ENCODE measurements at regions not wholly inside any gene's neighbourhood (a gene's known extent, or its start where the extent isn't known, plus 50 kb on each side); places are given as distances from the start of the nearest gene placed in this dataset.
A peak's percentile ranks its signal among the peaks of the same experiment; 100 is the strongest.
"Not testable (repeated sequence)": the region's sequence is repeated elsewhere in the genome, so short reads cannot be mapped to it uniquely, and the experiment has no call there.

GRCh38 chr1:220966473-220966872, 87.2 kb downstream of the HLX start:
- Histone ChIP-seq H3K27ac (no peak overlapping the region), H3K4me1 (ENCODE audit: insufficient read depth) (peaks cover 25% of the 10 kb centered on the region), H3K4me3 (no peak overlapping the region), H3K79me2 (ENCODE audit: insufficient read depth) (no peaks in the 10 kb centered on the region), H4K20me1 (ENCODE audit: insufficient read depth) (no peaks in the 10 kb centered on the region), H3K9me2 (ENCODE audit: insufficient read depth) (no peaks in the 10 kb centered on the region), H3K4me2 (ENCODE audit: unreplicated experiment) (no peak overlapping the region), H3K36me3 (ENCODE audit: low read depth) (no peaks in the 10 kb centered on the region), H3K27me3 (replicated peaks; ENCODE audit: insufficient read depth) (no peaks in the 10 kb centered on the region), H3K9me3 (ENCODE audit: low read depth) (no peaks in the 10 kb centered on the region), H3K9ac (no peak overlapping the region), H3F3A (ENCODE audit: insufficient read depth) (peaks cover 16% of the 10 kb centered on the region), H2AFZ (peak overlapping the region; percentile 12; the same call in 1 of the 2 replicates)
- TF ChIP-seq EZH2phosphoT487 (IDR thresholded peaks at IDR 0.05; ENCODE audit: insufficient read depth, low read depth), result no peak
- no peak for TF ChIP-seq EZH2 (IDR thresholded peaks at IDR 0.05; ENCODE audit: insufficient read depth, poor library complexity, severe bottlenecking)
- in situ Hi-C loops (cut with MboI), result no loop called here
- no peak for DNase-seq

DNA sequence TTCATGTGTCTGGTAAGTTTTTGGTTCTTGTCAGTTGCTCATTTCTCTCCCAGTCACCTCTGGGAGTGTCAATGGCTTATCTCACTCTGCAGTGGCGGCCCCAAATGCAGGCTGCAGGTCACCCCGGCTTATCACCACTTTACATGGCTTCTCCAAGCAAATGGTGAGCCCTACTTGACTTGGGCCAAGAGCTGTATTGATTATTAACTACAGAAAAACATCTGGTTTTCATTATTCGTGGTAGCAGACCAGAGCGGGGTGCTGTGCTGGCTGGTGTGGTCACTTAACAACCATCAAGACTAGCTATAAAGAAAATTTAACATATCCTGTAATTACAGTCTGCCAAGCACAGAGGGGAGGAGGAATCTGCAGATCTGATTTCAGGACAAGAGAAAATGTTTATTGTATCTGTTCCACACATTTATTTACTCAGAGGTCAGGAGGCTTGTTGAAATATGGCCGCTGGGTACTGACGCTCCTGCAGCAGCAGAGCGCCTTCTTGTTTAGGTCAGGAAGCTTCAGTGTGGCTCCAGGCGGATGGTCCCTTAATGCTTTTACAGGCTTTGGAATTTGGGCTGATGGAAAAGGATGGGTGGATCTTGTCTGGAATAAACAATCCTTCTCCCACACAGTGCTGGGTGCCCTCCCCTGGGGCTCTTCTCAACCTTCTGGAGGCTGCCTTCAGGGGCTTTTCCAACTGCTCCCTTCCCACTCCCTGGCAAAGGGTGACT, 87.8 kb downstream of the HLX start:
- no peak overlapping the region for H3K27ac ChIP-seq
- in situ Hi-C loops (cut with MboI), result no loop called here
- DNase-seq, result peak; percentile 21

GRCh38 chr1:220967911-220968310, 88.7 kb downstream of the HLX start:
- TF ChIP-seq EZH2phosphoT487 (IDR thresholded peaks at IDR 0.05; ENCODE audit: insufficient read depth, low read depth), result no peak
- no peak for TF ChIP-seq EZH2 (IDR thresholded peaks at IDR 0.05; ENCODE audit: insufficient read depth, poor library complexity, severe bottlenecking)
- H2AFZ ChIP-seq, result no peak overlapping the region
- H3K36me3 ChIP-seq (ENCODE audit: low read depth), result no peaks in the 10 kb centered on the region
- in situ Hi-C loops (cut with MboI), result no loop called here
- no peak overlapping the region for H3K4me3 ChIP-seq
- peaks cover 14% of the 10 kb centered on the region for H3K4me1 ChIP-seq (ENCODE audit: insufficient read depth)
- no peaks in the 10 kb centered on the region for H3K9me2 ChIP-seq (ENCODE audit: insufficient read depth)
- peaks cover 5% of the 10 kb centered on the region for H3F3A ChIP-seq (ENCODE audit: insufficient read depth)
- 94 to 96% methylated on average over 2 of the region's 2 CpGs for WGBS, 2 experiments (ENCODE audit: low coverage in 1 of 2, low lambda C conversion rate in 2 of 2, missing lambda C conversion rate in 2 of 2)
- no peaks in the 10 kb centered on the region for H3K9me3 ChIP-seq (ENCODE audit: low read depth)
- no peaks in the 10 kb centered on the region for H4K20me1 ChIP-seq (ENCODE audit: insufficient read depth)
- H3K79me2 ChIP-seq (ENCODE audit: insufficient read depth), result no peaks in the 10 kb centered on the region
- DNase-seq, result no peak
- no peak overlapping the region for H3K27ac ChIP-seq
- H3K4me2 ChIP-seq (ENCODE audit: unreplicated experiment), result no peak overlapping the region
- no peaks in the 10 kb centered on the region for H3K27me3 ChIP-seq (replicated peaks; ENCODE audit: insufficient read depth)
- H3K9ac ChIP-seq, result no peak overlapping the region

More for the DNA sequence above, 87.8 kb downstream of the HLX start:
- Histone ChIP-seq H3K4me1 (ENCODE audit: insufficient read depth) (peaks cover 21% of the 10 kb centered on the region), H3K79me2 (ENCODE audit: insufficient read depth) (no peaks in the 10 kb centered on the region), H2AFZ (peak overlapping the region; percentile 12; the same call in 1 of the 2 replicates), H3K9ac (no peak overlapping the region), H3K36me3 (ENCODE audit: low read depth) (no peaks in the 10 kb centered on the region), H3K4me2 (ENCODE audit: unreplicated experiment) (no peak overlapping the region), H3K9me3 (ENCODE audit: low read depth) (no peaks in the 10 kb centered on the region), H3F3A (ENCODE audit: insufficient read depth) (peaks cover 12% of the 10 kb centered on the region), H3K9me2 (ENCODE audit: insufficient read depth) (no peaks in the 10 kb centered on the region), H3K27me3 (replicated peaks; ENCODE audit: insufficient read depth) (no peaks in the 10 kb centered on the region), H4K20me1 (ENCODE audit: insufficient read depth) (no peaks in the 10 kb centered on the region), H3K4me3 (no peak overlapping the region)
- TF ChIP-seq EZH2phosphoT487 (IDR thresholded peaks at IDR 0.05; ENCODE audit: insufficient read depth, low read depth) (no peak), EZH2 (IDR thresholded peaks at IDR 0.05; ENCODE audit: insufficient read depth, poor library complexity, severe bottlenecking) (no peak)
- 78 to 81% methylated on average over 8 of the region's 8 CpGs for WGBS, 2 experiments (ENCODE audit: low coverage in 1 of 2, low lambda C conversion rate in 2 of 2, missing lambda C conversion rate in 2 of 2)

GRCh38 chr1:220969281-220969680, 90.0 kb downstream of the HLX start:
- H3K9me3 ChIP-seq (ENCODE audit: low read depth); H3F3A ChIP-seq (ENCODE audit: insufficient read depth); H3K27ac ChIP-seq; H3K9ac ChIP-seq; H4K20me1 ChIP-seq (ENCODE audit: insufficient read depth); in situ Hi-C loops (cut with MboI); H3K79me2 ChIP-seq (ENCODE audit: insufficient read depth); H3K27me3 ChIP-seq (replicated peaks; ENCODE audit: insufficient read depth); H3K9me2 ChIP-seq (ENCODE audit: insufficient read depth); H3K4me3 ChIP-seq; DNase-seq; H3K4me2 ChIP-seq (ENCODE audit: unreplicated experiment); H2AFZ ChIP-seq; H3K36me3 ChIP-seq (ENCODE audit: low read depth): not testable (repeated sequence)
- WGBS, 2 experiments (ENCODE audit: low coverage in 1 of 2, low lambda C conversion rate in 2 of 2, missing lambda C conversion rate in 2 of 2), result 98 to 100% methylated on average over 2 of the region's 2 CpGs
- H3K4me1 ChIP-seq (ENCODE audit: insufficient read depth), result peaks cover 11% of the 10 kb centered on the region; the same call in 1 of the 2 replicates

DNA sequence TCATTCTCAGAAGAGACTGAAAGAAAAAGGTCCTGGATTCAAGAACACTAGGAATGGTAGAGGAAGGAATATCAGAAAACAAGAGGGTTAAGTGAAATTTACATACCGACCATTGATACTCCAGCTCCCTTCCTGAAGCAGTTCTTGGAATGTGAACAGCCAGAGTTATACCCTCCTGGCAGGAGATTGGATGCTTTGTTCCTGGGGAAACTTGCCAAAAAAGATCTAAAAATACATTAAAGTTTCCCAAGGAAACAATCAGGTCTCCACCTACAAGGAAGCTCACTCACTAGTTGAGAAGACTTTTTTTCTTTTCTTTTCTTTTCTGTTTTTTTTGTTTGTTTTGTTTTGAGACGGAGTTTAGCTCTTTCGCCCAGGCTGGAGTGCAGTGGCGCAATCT, 91.1 kb downstream of the HLX start:
- no peak for TF ChIP-seq EZH2 (IDR thresholded peaks at IDR 0.05; ENCODE audit: insufficient read depth, poor library complexity, severe bottlenecking)
- TF ChIP-seq EZH2phosphoT487 (IDR thresholded peaks at IDR 0.05; ENCODE audit: insufficient read depth, low read depth), result no peak
- in situ Hi-C loops (cut with MboI), result no loop called here
- no peaks in the 10 kb centered on the region for H4K20me1 ChIP-seq (ENCODE audit: insufficient read depth)
- peak; percentile 20 for DNase-seq
- H3K9ac ChIP-seq, result no peak overlapping the region
- H3K79me2 ChIP-seq (ENCODE audit: insufficient read depth), result no peaks in the 10 kb centered on the region
- no peak overlapping the region for H3K27ac ChIP-seq
- H3K4me3 ChIP-seq, result no peak overlapping the region
- no peaks in the 10 kb centered on the region for H3K9me3 ChIP-seq (ENCODE audit: low read depth)
- H2AFZ ChIP-seq, result no peak overlapping the region
- H3K9me2 ChIP-seq (ENCODE audit: insufficient read depth), result no peaks in the 10 kb centered on the region
- peaks cover 11% of the 10 kb centered on the region; the same call in 1 of the 2 replicates for H3K4me1 ChIP-seq (ENCODE audit: insufficient read depth)
- no peaks in the 10 kb centered on the region for H3F3A ChIP-seq (ENCODE audit: insufficient read depth)
- WGBS, 2 experiments (ENCODE audit: low coverage in 1 of 2, low lambda C conversion rate in 2 of 2, missing lambda C conversion rate in 2 of 2), result 96 to 100% methylated on average over 4 of the region's 4 CpGs
- H3K4me2 ChIP-seq (ENCODE audit: unreplicated experiment), result no peak overlapping the region
- no peaks in the 10 kb centered on the region for H3K36me3 ChIP-seq (ENCODE audit: low read depth)
- H3K27me3 ChIP-seq (replicated peaks; ENCODE audit: insufficient read depth), result no peaks in the 10 kb centered on the region
